Mucosa of gallbladder (tissue), 1 donor: ENCODE measurements at regions not wholly inside any gene's neighbourhood (a gene's known extent, or its start where the extent isn't known, plus 50 kb on each side); places are given as distances from the start of the nearest gene placed in this dataset.

Experiments
- DNase-seq: peaks from one replicate; pipeline ENCODE4 v3.0.0-alpha.2; 2020; ENCODE audit warnings: low spot score
- donor health status: DM: no; HTN: no; CAD: no.

- DNase-seq: no peak
Measured at GRCh38 chr16:5601957-5602356, 504.4 kb upstream of the EEF2KMT start.

GRCh38 chr16:5598793-5599192 is 501.2 kb upstream of the EEF2KMT start:
- DNase-seq: no peak

- no peak for DNase-seq
Measured at GRCh38 chr16:5595849-5596248, 498.3 kb upstream of the EEF2KMT start.

GRCh38 chr16:5590416-5590815 is 492.8 kb upstream of the EEF2KMT start:
- no peak for DNase-seq

GRCh38 chr16:5589812-5590373 is 492.3 kb upstream of the EEF2KMT start:
- no peak for DNase-seq

- DNase-seq: no peak
Measured at GRCh38 chr16:5584109-5584508, 486.5 kb upstream of the EEF2KMT start.

GRCh38 chr16:5582529-5582928 is 484.9 kb upstream of the EEF2KMT start:
- no peak for DNase-seq

GRCh38 chr16:5581908-5582307 is 484.3 kb upstream of the EEF2KMT start:
- DNase-seq: no peak

- DNase-seq: no peak
Measured at GRCh38 chr16:5581428-5581827, 483.8 kb upstream of the EEF2KMT start.

GRCh38 chr16:5580772-5581171 is 483.2 kb upstream of the EEF2KMT start:
- no peak for DNase-seq

GRCh38 chr16:5580296-5580695 is 482.7 kb upstream of the EEF2KMT start:
- no peak for DNase-seq

GRCh38 chr16:5578980-5579379 is 481.4 kb upstream of the EEF2KMT start:
- DNase-seq: no peak

- DNase-seq: no peak
Measured at GRCh38 chr16:5577463-5577862, 479.9 kb upstream of the EEF2KMT start.

- no peak for DNase-seq
Measured at GRCh38 chr16:5575646-5576245, 478.2 kb upstream of the EEF2KMT start.

GRCh38 chr16:5575121-5575520 is 477.5 kb upstream of the EEF2KMT start:
- no peak for DNase-seq

GRCh38 chr16:5572056-5572455 is 474.5 kb upstream of the EEF2KMT start:
- DNase-seq: no peak

- DNase-seq: no peak
Measured at GRCh38 chr16:5571446-5571845, 473.9 kb upstream of the EEF2KMT start.

GRCh38 chr16:5561800-5562199 is 464.2 kb upstream of the EEF2KMT start:
- no peak for DNase-seq

GRCh38 chr16:5560084-5560483 is 462.5 kb upstream of the EEF2KMT start:
- DNase-seq: no peak

- no peak for DNase-seq
Measured at GRCh38 chr16:5557966-5558365, 460.4 kb upstream of the EEF2KMT start.

- DNase-seq: no peak
Measured at GRCh38 chr16:5557448-5557847, 459.9 kb upstream of the EEF2KMT start.

- DNase-seq: no peak
Measured at GRCh38 chr16:5556158-5556810, 458.7 kb upstream of the EEF2KMT start.

- no peak for DNase-seq
Measured at GRCh38 chr16:5551909-5552308, 454.3 kb upstream of the EEF2KMT start.

GRCh38 chr16:5549802-5550201 is 452.2 kb upstream of the EEF2KMT start:
- no peak for DNase-seq
